ENCODE measurements at regions not wholly inside any gene's neighbourhood (a gene's known extent, or its start where the extent isn't known, plus 50 kb on each side); places are given as distances from the start of the nearest gene placed in this dataset.
A peak's percentile ranks its signal among the peaks of the same experiment; 100 is the strongest.

DNA sequence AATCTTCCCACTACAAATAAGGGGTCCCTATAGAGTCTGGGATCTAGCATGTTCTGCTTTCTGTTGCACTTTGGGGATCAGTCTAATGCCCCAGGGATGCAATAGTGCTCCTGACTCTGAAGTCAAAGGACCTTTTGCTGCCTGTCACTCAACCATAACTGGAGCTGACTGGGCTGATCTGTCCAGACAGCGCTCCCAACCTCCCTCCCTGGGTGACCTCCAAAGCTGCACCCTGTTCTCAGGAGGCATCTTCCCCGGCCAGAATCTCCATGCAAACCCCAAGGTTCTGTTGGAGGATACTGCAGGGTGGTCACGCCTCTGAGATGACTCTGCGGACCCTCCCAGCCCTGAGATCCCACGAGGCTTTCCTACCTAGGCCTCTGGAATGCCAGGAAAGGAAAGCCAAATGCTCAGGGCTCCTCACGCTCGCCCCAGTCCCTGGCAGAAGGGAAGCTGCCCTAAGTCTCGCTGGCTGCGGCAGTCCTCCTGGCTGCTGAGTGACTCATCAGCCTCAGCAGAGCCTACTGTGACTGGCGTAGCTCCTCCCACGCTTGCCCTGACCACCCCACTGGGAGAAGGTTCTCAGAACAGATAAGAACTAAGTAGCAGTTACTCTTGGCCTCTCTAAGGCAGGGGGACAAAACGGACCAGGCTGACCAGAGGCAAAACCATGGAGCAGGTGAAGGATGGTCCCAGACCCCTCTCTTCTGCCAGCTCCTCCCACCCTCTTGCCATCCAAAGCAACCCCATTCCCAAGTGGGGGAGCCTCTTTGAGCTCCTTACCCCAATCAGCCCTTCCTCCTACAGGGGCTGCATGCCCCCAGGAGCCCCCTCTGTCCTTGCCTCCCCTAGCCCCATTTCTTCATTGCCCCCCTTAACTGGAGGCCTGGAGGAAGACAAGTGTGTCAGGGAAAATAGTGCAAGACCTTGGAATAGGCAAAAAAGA, 124.1 kb upstream of the TNRC6C start (continued):
- no peak for TF ChIP-seq ZNF76 (CRISPR knock-in tag; IDR thresholded peaks at IDR 0.05; ENCODE audit: borderline replicate concordance)
- TF ChIP-seq ZBED1 (IDR thresholded peaks at IDR 0.05), result no peak
- no peak for TF ChIP-seq SETDB1 (IDR thresholded peaks at IDR 0.05; ENCODE audit: low read length)
- peak; percentile 92; the same call in 1 of the 2 replicates for TF ChIP-seq KAT7 (CRISPR knock-in tag; IDR thresholded peaks at IDR 0.05; ENCODE audit: borderline replicate concordance)
- TF ChIP-seq, protein P1, sequence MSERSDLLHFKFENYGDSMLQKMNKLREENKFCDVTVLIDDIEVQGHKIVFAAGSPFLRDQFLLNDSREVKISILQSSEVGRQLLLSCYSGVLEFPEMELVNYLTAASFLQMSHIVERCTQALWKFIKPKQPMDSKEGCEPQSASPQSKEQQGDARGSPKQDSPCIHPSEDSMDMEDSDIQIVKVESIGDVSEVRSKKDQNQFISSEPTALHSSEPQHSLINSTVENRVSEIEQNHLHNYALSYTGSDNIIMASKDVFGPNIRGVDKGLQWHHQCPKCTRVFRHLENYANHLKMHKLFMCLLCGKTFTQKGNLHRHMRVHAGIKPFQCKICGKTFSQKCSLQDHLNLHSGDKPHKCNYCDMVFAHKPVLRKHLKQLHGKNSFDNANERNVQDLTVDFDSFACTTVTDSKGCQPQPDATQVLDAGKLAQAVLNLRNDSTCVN (CRISPR knock-in tag; IDR thresholded peaks at IDR 0.05), result no peak
- no peak for TF ChIP-seq ZNF507 (tag; conservative IDR thresholded peaks at IDR 0.05)
- peak; percentile 76 for TF ChIP-seq CBFA2T3 (IDR thresholded peaks at IDR 0.05)
- no peak for TF ChIP-seq FOXM1 (IDR thresholded peaks at IDR 0.05; ENCODE audit: low read depth)
- no peak for TF ChIP-seq FOXM1 (CRISPR knock-in tag; IDR thresholded peaks at IDR 0.05; ENCODE audit: low read depth)
- TF ChIP-seq RBM39 (optimal IDR thresholded peaks at IDR 0.05; ENCODE audit: low read depth, low read length), result no peak
- no peak for TF ChIP-seq ZSCAN32 (CRISPR knock-in tag; IDR thresholded peaks at IDR 0.05)
- TF ChIP-seq ZNF77 (CRISPR knock-in tag; IDR thresholded peaks at IDR 0.05), result no peak
- no peak for TF ChIP-seq TCF7L2 (IDR thresholded peaks at IDR 0.05; ENCODE audit: low read depth, low read length)
- TF ChIP-seq TRIM28 (IDR thresholded peaks at IDR 0.05), result 0 out of 2 replicates have a peak, but pooled peaks have one; percentile 35
- TF ChIP-seq ZFP36 (IDR thresholded peaks at IDR 0.05; ENCODE audit: low read depth, low read length, partially characterized antibody), result no peak
- no peak for TF ChIP-seq COPS2 (conservative IDR thresholded peaks at IDR 0.05)
- TF ChIP-seq ZNF444 (CRISPR knock-in tag; IDR thresholded peaks at IDR 0.05), result no peak
- TF ChIP-seq ZNF239 (CRISPR knock-in tag; IDR thresholded peaks at IDR 0.05), result no peak
- TF ChIP-seq TFAM (CRISPR knock-in tag; conservative IDR thresholded peaks at IDR 0.05), result no peak
- peak; percentile 68; the same call in 1 of the 2 replicates for TF ChIP-seq LCOR (CRISPR knock-in tag; IDR thresholded peaks at IDR 0.05)
- TF ChIP-seq, protein P2, sequence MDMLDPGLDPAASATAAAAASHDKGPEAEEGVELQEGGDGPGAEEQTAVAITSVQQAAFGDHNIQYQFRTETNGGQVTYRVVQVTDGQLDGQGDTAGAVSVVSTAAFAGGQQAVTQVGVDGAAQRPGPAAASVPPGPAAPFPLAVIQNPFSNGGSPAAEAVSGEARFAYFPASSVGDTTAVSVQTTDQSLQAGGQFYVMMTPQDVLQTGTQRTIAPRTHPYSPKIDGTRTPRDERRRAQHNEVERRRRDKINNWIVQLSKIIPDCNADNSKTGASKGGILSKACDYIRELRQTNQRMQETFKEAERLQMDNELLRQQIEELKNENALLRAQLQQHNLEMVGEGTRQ (CRISPR knock-in tag; IDR thresholded peaks at IDR 0.05), result no peak
- no peak for TF ChIP-seq ZNF445 (CRISPR knock-in tag; IDR thresholded peaks at IDR 0.05; ENCODE audit: low read depth)
- no peak for TF ChIP-seq TARDBP (IDR thresholded peaks at IDR 0.05)
- no peak for TF ChIP-seq MECOM (CRISPR knock-in tag; IDR thresholded peaks at IDR 0.05)
- no peak for TF ChIP-seq SREBF2 (CRISPR knock-in tag; IDR thresholded peaks at IDR 0.05)
- no peak for TF ChIP-seq ZNF384 (IDR thresholded peaks at IDR 0.05; ENCODE audit: low read depth, low read length)
- no peak for TF ChIP-seq ZNF57 (CRISPR knock-in tag; IDR thresholded peaks at IDR 0.05)
- TF ChIP-seq PHTF2 (CRISPR knock-in tag; IDR thresholded peaks at IDR 0.05), result no peak
- no peak for TF ChIP-seq ARNT (IDR thresholded peaks at IDR 0.05)
- TF ChIP-seq, protein P3, sequence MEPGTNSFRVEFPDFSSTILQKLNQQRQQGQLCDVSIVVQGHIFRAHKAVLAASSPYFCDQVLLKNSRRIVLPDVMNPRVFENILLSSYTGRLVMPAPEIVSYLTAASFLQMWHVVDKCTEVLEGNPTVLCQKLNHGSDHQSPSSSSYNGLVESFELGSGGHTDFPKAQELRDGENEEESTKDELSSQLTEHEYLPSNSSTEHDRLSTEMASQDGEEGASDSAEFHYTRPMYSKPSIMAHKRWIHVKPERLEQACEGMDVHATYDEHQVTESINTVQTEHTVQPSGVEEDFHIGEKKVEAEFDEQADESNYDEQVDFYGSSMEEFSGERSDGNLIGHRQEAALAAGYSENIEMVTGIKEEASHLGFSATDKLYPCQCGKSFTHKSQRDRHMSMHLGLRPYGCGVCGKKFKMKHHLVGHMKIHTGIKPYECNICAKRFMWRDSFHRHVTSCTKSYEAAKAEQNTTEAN (CRISPR knock-in tag; IDR thresholded peaks at IDR 0.05), result no peak
- no peak for TF ChIP-seq IRF2 (CRISPR knock-in tag; IDR thresholded peaks at IDR 0.05)
